SK-MEL-5 (cell line): ENCODE measurements at regions not wholly inside any gene's neighbourhood (a gene's known extent, or its start where the extent isn't known, plus 50 kb on each side); places are given as distances from the start of the nearest gene placed in this dataset.

Experiments
- DNase-seq: peaks from one replicate; pipeline ENCODE4 v3.0.0-alpha.2; 2016; ENCODE audit warnings: low read depth, low spot score
- in situ Hi-C: cut with HindIII; loops from 2 replicates; pipeline ENCODE4 v1.10.0; 2016; ENCODE audit warnings: low sequenced_read_pairs, high pct_unique_total_duplicates, low pct_unique_long_range_greater_than_20kb

GRCh38 chr5:135203019-135203418 is 169.0 kb upstream of the PITX1 start:
- no peak for DNase-seq
- in situ Hi-C loops, result no loop called here

GRCh38 chr5:135199919-135200318 is 165.9 kb upstream of the PITX1 start:
- DNase-seq, result no peak
- in situ Hi-C loops, result no loop called here

- in situ Hi-C loops, result no loop called here
- no peak for DNase-seq
These were observed 162.5 kb upstream of the PITX1 start for GRCh38 chr5:135196483-135196882.

- peak; percentile 31 for DNase-seq
- in situ Hi-C loops, result no loop called here
These were observed 161.2 kb upstream of the PITX1 start for GRCh38 chr5:135195270-135195608.

- in situ Hi-C loops, result no loop called here
- no peak for DNase-seq
These were observed 160.7 kb upstream of the PITX1 start for GRCh38 chr5:135194573-135195269.

- DNase-seq, result no peak
- in situ Hi-C loops, result no loop called here
These were observed 160.1 kb upstream of the PITX1 start for GRCh38 chr5:135194126-135194488.

- DNase-seq, result no peak
These were observed 159.4 kb upstream of the PITX1 start for GRCh38 chr5:135193213-135194125.

GRCh38 chr5:135192351-135192750 is 158.3 kb upstream of the PITX1 start:
- in situ Hi-C loops, result no loop called here

More at GRCh38 chr5:135193213-135194125, 159.4 kb upstream of the PITX1 start:
- in situ Hi-C loops, result no loop called here

GRCh38 chr5:135191084-135191826 is 157.2 kb upstream of the PITX1 start:
- in situ Hi-C loops, result no loop called here
- peak; percentile 66 for DNase-seq

More at GRCh38 chr5:135192351-135192750, 158.3 kb upstream of the PITX1 start:
- no peak for DNase-seq

- no peak for DNase-seq
- in situ Hi-C loops, result no loop called here
These were observed 156.5 kb upstream of the PITX1 start for GRCh38 chr5:135190416-135191083.

- DNase-seq, result no peak
- in situ Hi-C loops, result no loop called here
These were observed 155.0 kb upstream of the PITX1 start for GRCh38 chr5:135189024-135189423.

GRCh38 chr5:135188233-135188914 is 154.3 kb upstream of the PITX1 start:
- no peak for DNase-seq
- in situ Hi-C loops, result no loop called here

GRCh38 chr5:135186662-135187522 is 152.9 kb upstream of the PITX1 start:
- in situ Hi-C loops, result no loop called here
- DNase-seq, result no peak

- DNase-seq, result no peak
- in situ Hi-C loops, result no loop called here
These were observed 151.5 kb upstream of the PITX1 start for GRCh38 chr5:135185481-135186065.

- no peak for DNase-seq
- in situ Hi-C loops, result no loop called here
These were observed 150.6 kb upstream of the PITX1 start for GRCh38 chr5:135184646-135185045.

GRCh38 chr5:135183464-135183863 is 149.4 kb upstream of the PITX1 start:
- no peak for DNase-seq
- in situ Hi-C loops, result no loop called here
